Activated naive CD8-positive, alpha-beta T cell (primary cell): ENCODE measurements at regions not wholly inside any gene's neighbourhood (a gene's known extent, or its start where the extent isn't known, plus 50 kb on each side); places are given as distances from the start of the nearest gene placed in this dataset.

ENCODE experiments used
- H3K27ac Mint-ChIP-seq: one replicate; pipeline ENCODE4 v1.8.0; 2021; ENCODE audit warnings: mixed read lengths
- H3K27me3 Mint-ChIP-seq: one replicate; pipeline ENCODE4 v1.8.0; 2021; ENCODE audit warnings: mixed read lengths
- H3K36me3 Mint-ChIP-seq: one replicate; pipeline ENCODE4 v1.8.0; 2021; ENCODE audit warnings: mixed read lengths
- H3K4me1 Mint-ChIP-seq: one replicate; pipeline ENCODE4 v1.8.0; 2021; ENCODE audit warnings: low read depth, mixed read lengths
- H3K4me3 Mint-ChIP-seq: one replicate; pipeline ENCODE4 v1.8.0; 2021; ENCODE audit warnings: mild to moderate bottlenecking, mixed read lengths
- H3K9me3 Mint-ChIP-seq: one replicate; pipeline ENCODE4 v1.8.0; 2021; ENCODE audit warnings: low read depth, mixed read lengths

DNA sequence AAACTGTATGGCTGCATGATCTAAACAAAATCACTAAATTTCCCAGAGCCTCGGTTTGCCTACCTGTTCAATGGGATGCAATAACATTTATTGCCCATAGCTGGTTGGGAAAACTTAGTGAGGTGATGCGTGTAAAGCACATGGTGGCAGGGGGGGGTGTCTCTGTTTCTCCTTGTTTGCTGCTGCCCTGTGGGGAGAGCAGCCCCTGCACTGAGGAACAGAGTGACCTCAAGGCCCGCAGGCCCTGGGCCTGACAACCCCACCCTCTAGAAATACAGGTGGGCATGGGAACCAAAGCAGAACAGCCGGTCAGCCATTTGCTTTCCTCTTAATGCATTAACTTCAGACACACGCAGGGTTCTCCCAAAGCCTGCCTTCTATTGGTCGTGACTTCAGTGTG lies 55.1 kb upstream of the SLC66A3 start:
- Mint-ChIP-seq H3K9me3 (no peaks in the 10 kb centered on the region), H3K4me3 (no peak overlapping the region), H3K4me1 (peaks cover 10% of the 10 kb centered on the region), H3K36me3 (no peaks in the 10 kb centered on the region), H3K27me3 (peaks cover 1% of the 10 kb centered on the region), H3K27ac (no peak overlapping the region)

DNA sequence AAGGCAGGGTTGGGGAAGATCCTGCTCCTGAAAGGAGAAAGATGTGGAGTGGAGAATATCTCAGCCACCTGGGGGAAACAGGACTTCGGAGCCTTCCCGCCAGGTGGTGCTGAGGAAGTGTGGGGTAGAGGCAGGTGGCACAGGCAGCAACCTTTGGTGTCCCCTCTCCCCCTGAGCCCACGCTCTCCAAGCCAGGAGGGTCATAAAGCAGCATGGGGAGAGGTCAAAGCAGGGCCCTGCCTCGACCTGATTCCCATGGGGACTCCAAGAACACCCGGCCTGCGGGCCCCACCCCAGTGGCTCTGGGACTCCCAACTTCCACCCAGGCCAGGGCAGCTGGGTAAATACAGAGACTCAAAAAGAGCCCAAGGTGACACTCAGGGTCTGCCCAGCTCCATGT lies 54.3 kb upstream of the SLC66A3 start:
- peaks cover 1% of the 10 kb centered on the region for H3K27me3 Mint-ChIP-seq
- H3K4me1 Mint-ChIP-seq = peaks cover 10% of the 10 kb centered on the region
- no peak overlapping the region for H3K27ac Mint-ChIP-seq
- H3K4me3 Mint-ChIP-seq = no peak overlapping the region
- H3K9me3 Mint-ChIP-seq = no peaks in the 10 kb centered on the region
- no peaks in the 10 kb centered on the region for H3K36me3 Mint-ChIP-seq

DNA sequence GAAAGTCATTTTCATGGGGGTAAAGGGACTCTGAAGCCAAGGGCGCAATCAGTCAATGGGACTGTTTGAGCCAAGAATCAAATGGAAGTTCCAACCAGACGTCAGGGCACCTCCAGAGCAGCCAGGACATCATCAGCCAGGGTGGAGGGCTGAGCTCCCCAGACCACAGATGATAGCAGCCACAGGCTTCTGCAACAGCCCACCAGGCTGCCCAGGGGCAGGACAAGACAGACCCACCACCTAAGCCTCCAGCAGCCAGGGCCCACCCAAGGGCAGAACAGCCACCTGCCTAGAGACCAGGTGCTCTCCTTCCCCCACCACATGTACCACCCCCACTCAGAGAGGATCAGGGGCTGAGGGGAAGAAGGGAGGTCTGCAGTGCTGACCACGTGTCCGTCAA lies 53.8 kb upstream of the SLC66A3 start:
- Mint-ChIP-seq H3K27ac (no peak overlapping the region), H3K9me3 (no peaks in the 10 kb centered on the region), H3K4me1 (peaks cover 10% of the 10 kb centered on the region), H3K27me3 (peaks cover 1% of the 10 kb centered on the region), H3K36me3 (no peaks in the 10 kb centered on the region), H3K4me3 (no peak overlapping the region)

DNA sequence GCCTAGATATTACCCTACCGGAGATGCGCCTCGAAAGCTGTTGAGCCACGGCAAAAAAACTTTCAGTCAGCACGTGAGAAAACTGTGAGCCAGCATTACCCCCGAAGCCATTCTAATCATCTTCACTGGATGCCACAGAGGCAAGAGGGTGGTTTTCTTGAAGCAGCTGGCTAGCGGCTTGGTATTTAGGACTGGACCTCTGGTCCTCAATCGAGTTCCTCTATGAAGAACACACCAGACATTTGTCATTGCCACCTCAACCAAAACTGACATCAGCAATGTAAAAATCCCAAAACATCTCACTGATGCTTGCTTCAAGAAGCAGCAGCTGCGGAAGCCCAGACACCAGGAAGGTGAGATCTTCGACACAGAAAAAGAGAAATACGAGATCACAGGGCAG lies 52.8 kb upstream of the SLC66A3 start:
- Mint-ChIP-seq H3K4me1 (peaks cover 10% of the 10 kb centered on the region), H3K9me3 (no peaks in the 10 kb centered on the region), H3K27me3 (peaks cover 1% of the 10 kb centered on the region), H3K36me3 (no peaks in the 10 kb centered on the region), H3K4me3 (no peak overlapping the region), H3K27ac (no peak overlapping the region)

DNA sequence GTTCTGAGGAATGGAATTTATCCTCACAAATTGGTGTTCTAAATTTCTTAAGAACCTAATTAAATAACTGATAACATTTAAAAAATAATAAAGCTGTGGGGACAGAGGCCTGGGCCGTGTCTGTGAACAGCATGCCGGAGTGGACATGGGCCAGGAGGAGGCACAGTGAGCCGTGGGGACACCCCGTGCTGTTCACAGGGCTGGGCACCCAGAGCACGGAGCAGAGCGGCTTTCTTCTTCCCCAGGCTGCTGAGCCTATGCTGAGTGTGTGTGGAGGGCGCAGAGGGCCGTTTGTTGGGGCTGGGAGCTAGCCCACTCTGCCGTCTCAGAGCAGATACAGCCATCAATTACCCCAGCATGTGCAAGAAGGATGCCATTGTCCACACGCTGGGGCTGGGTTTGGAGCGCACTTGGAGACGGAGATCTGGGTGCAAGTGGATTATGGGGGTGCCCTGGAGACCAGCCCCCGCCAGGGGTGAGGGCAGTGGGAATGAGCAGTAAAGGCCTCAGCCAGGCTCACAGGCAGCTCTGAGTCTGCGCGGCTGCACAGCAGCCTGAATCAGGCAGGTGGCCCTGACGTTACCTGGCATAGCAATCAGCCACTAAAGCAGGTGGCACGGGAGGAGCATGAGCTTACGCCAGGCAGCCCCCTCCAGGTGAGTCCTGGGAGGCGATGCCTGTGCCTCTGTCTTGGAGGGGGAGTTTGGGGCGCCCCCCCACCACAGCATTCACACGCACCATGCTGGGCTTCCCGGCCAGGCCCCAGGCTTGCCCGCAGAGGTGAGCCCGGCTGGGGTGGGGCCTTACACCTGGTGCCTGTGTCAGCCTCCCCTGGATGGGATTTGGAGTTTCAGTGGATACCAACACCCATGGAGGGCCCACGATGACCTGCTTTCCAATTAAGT lies 52.1 kb upstream of the SLC66A3 start:
- peaks cover 10% of the 10 kb centered on the region for H3K4me1 Mint-ChIP-seq
- H3K9me3 Mint-ChIP-seq = no peaks in the 10 kb centered on the region
- H3K4me3 Mint-ChIP-seq = no peak overlapping the region
- H3K27me3 Mint-ChIP-seq = peaks cover 1% of the 10 kb centered on the region
- H3K27ac Mint-ChIP-seq = no peak overlapping the region
- no peaks in the 10 kb centered on the region for H3K36me3 Mint-ChIP-seq

DNA sequence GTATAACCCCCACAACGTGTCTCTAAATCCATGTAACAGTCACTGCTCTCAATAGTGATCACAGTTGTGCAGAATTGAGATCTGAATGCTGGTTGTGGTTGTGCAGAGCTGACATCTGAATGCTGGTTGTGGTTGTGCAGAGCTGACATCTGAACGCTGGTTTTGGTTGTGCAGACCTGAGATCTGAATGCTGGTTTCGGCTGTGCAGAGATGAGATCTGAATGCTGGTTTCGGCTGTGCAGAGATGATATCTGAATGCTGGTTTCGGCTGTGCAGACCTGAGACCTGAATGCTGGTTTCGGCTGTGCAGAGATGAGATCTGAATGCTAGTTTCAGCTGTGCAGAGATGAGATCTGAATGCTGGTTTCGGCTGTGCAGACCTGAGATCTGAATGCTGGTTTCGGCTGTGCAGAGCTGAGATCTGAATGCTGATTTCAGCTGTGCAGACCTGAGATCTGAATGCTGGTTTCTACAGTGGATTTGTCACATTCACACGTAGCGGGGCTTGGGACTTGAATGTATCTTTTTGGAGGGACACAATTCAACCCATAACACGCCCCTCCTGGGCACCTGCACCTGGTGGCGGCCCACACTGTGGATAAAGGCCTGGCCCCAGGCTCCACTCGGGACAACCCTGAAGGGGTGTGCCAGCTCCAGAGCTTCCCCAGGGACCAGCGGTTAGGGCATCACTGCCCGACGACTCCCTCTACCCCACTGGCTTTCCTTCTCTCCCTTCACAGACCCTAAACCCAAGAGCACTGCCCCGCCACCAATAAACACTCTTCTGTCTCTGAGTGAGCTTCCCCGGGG lies 51.1 kb upstream of the SLC66A3 start:
- H3K36me3 Mint-ChIP-seq = no peaks in the 10 kb centered on the region
- H3K27ac Mint-ChIP-seq = no peak overlapping the region
- peaks cover 10% of the 10 kb centered on the region for H3K4me1 Mint-ChIP-seq
- peaks cover 1% of the 10 kb centered on the region for H3K27me3 Mint-ChIP-seq
- H3K9me3 Mint-ChIP-seq = no peaks in the 10 kb centered on the region
- peak overlapping the region; percentile 9 for H3K4me3 Mint-ChIP-seq

- H3K27me3 Mint-ChIP-seq = no peaks in the 10 kb centered on the region
- H3K9me3 Mint-ChIP-seq = no peaks in the 10 kb centered on the region
- no peak overlapping the region for H3K27ac Mint-ChIP-seq
- no peaks in the 10 kb centered on the region for H3K36me3 Mint-ChIP-seq
- no peak overlapping the region for H3K4me3 Mint-ChIP-seq
- H3K4me1 Mint-ChIP-seq = peaks cover 10% of the 10 kb centered on the region
Observed at GRCh38 chr2:11104794-11105660, 50.2 kb upstream of the SLC66A3 start.
